Spleen (tissue), 11 donors: ENCODE measurements at regions not wholly inside any gene's neighbourhood (a gene's known extent, or its start where the extent isn't known, plus 50 kb on each side); places are given as distances from the start of the nearest gene placed in this dataset.

Source experiments
- DNase-seq: peaks from one replicate; pipeline ENCODE4 v3.0.0-alpha.2; 2020
- H3K27ac ChIP-seq, 8 donors: fragments of 200-600 bp; sonication (generic) in 7 of 8; 1 replicate in 4 of 8; 2 replicates in 4 of 8; pipeline versions ENCODE4 v1.5.0 to v1.8.0; 2016 to 2021; ENCODE audit warnings: inconsistent platforms in 4 of 8, mild to moderate bottlenecking in 4 of 8, moderate library complexity in 1 of 8
- H3K27me3 ChIP-seq, 7 donors: fragments of 200-600 bp; sonication (generic) in 6 of 7; replicated peaks in 1 of 7; 1 replicate in 4 of 7; 2 replicates in 3 of 7; pipeline versions ENCODE4 v1.5.0 to v1.8.0; 2016 to 2021; ENCODE audit warnings: inconsistent platforms in 3 of 7, mild to moderate bottlenecking in 1 of 7
- H3K36me3 ChIP-seq, 6 donors: fragments of 200-600 bp; sonication (generic) in 5 of 6; 1 replicate in 4 of 6; 2 replicates in 2 of 6; pipeline versions ENCODE4 v1.5.0 to v1.8.0; 2016 to 2021; ENCODE audit warnings: inconsistent platforms in 2 of 6
- H3K4me1 ChIP-seq, 6 donors: fragments of 200-600 bp; sonication (generic) in 5 of 6; 1 replicate in 3 of 6; 2 replicates in 3 of 6; pipeline versions ENCODE4 v1.5.0 to v1.8.0; 2016 to 2021; ENCODE audit warnings: inconsistent platforms in 3 of 6
- H3K4me3 ChIP-seq, 8 donors: fragments of 200-600 bp; sonication (generic) in 7 of 8; 1 replicate in 4 of 8; 2 replicates in 4 of 8; pipeline versions ENCODE4 v1.5.0 to v1.8.0; 2016 to 2021; ENCODE audit warnings: inconsistent platforms in 4 of 8, mild to moderate bottlenecking in 4 of 8, moderate library complexity in 2 of 8
- H3K9me3 ChIP-seq, 8 donors: fragments of 200-600 bp; sonication (generic) in 7 of 8; 1 replicate in 4 of 8; 2 replicates in 4 of 8; pipeline versions ENCODE4 v1.5.0 to v1.8.0; 2016 to 2021; ENCODE audit warnings: inconsistent platforms in 4 of 8
- POLR2A ChIP-seq, 3 donors: fragments of 450-650 bp; IDR thresholded peaks; one replicate each; pipeline ENCODE4 v1.5.1; 2017; ENCODE audit warnings: antibody characterized with exemption in 3 of 3, mild to moderate bottlenecking in 1 of 3
- POLR2AphosphoS5 ChIP-seq, 3 donors: sonication (generic); formaldehyde crosslinking; IDR thresholded peaks; one replicate each; pipeline ENCODE4 v1.5.1; 2017; ENCODE audit warnings: antibody characterized with exemption in 3 of 3
- WGBS, 5 donors: extraction: QIAGEN DNeasy Blood & Tissue Kit in 3 of 5; methylation state at CpG; one replicate each; pipeline versions ENCODE4 v1.1.5 to v1.1.7; 2013 to 2018; 5-methylcytosine and 5-hydroxymethylcytosine counted together
- intact Hi-C: fragments of 100-400 bp; cut with DNase I; formaldehyde crosslinking; loops from one replicate; pipeline ENCODE4 v1.15.0; 2023; ENCODE audit warnings: low total_unique reads
- TF ChIP-seq, protein P1 (sequence below), 11 experiments: fragments of 200-600 bp in 7 of 11; fragments of 450-650 bp in 4 of 11; sonication (generic) in 4 of 11; IDR thresholded peaks in 8 of 11; conservative IDR thresholded peaks in 3 of 11; 1 replicate in 7 of 11; 2 replicates in 4 of 11; pipeline versions ENCODE4 v1.4.0 to v1.8.0; 2016 to 2021; ENCODE audit warnings: antibody characterized with exemption in 11 of 11, inconsistent platforms in 4 of 11, mild to moderate bottlenecking in 1 of 11
- donor health status: healthy with polysubstance abuse.
- donor health status: DM: no; HTN: no; CAD: no; lungs with moderate emphysema.
- donor health status: DM: no; HTN: no; CAD: no.
- donor health status: Bipolar disorder and iron deficiency.
- donor health status: healthy.
- donor health status: DM: no; HTN: no; CAD: no.
- donor health status: DM: yes; HTN: yes; CAD: no.

DNA sequence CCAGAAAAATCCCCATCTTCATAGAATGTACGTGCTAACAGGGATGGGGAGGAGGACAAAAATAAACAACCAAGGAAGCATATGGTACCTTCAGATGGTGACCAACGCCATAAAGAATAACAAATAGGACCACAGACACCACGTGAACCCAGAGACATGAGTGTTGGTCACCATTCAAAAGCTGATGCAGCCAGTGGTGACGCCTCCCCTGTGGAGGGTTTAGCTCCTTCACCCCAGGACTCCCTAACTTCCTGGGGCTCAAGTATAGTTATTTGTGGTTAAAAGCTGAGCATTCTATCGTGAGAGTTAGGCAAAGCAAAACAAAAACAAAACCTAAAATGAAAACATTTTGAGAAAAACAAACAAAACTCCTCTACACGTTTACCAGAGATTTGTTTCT, 184.7 kb downstream of the SOX9 start:
- Histone ChIP-seq H3K9me3 (no peaks in the 10 kb centered on the region), H3K27me3 (peaks cover 0 to 41% (median 0%) of the 10 kb centered on the region in 7 donors), H3K4me1 (no peaks in the 10 kb centered on the region), H3K27ac (no peak overlapping the region), H3K36me3 (no peaks in the 10 kb centered on the region), H3K4me3 (no peak overlapping the region)
- whole genome bisulfite sequencing, 5 donors, result 44 to 53% (median 47%) methylated on average over 6 of the region's 6 CpGs
- DNase-seq, result no peak
- no peak for TF ChIP-seq POLR2AphosphoS5 (IDR thresholded peaks at IDR 0.05)
- TF ChIP-seq POLR2A (IDR thresholded peaks at IDR 0.05), result no peak
- TF ChIP-seq, protein P1, sequence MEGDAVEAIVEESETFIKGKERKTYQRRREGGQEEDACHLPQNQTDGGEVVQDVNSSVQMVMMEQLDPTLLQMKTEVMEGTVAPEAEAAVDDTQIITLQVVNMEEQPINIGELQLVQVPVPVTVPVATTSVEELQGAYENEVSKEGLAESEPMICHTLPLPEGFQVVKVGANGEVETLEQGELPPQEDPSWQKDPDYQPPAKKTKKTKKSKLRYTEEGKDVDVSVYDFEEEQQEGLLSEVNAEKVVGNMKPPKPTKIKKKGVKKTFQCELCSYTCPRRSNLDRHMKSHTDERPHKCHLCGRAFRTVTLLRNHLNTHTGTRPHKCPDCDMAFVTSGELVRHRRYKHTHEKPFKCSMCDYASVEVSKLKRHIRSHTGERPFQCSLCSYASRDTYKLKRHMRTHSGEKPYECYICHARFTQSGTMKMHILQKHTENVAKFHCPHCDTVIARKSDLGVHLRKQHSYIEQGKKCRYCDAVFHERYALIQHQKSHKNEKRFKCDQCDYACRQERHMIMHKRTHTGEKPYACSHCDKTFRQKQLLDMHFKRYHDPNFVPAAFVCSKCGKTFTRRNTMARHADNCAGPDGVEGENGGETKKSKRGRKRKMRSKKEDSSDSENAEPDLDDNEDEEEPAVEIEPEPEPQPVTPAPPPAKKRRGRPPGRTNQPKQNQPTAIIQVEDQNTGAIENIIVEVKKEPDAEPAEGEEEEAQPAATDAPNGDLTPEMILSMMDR (IDR thresholded peaks at IDR 0.05 in 8 of 11, conservative IDR thresholded peaks at IDR 0.05 in 3 of 11), result no peak
- intact Hi-C loops, result no loop called here

DNA sequence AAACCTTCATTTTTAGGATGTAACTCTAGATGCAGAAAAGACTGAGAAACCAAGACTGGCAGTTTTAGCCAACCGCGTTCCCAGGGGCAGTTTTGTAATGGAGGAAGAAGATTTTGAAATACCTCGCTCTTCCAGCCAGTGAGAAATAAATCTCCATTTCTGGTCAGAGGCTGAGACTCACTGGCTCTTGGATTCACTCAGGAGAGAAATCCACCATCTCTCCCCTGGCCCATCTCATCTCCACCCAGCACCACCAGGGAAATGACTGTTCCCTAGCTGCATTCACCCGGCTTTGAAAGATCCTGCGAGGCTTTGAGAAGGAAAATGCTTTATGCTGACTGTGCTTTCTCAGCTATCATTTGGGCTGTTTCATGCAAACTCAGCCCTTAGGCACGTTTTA, 185.2 kb downstream of the SOX9 start:
- Histone ChIP-seq H3K4me1 (no peaks in the 10 kb centered on the region), H3K27ac (no peak overlapping the region), H3K36me3 (no peaks in the 10 kb centered on the region), H3K27me3 (peaks cover 0 to 41% (median 0%) of the 10 kb centered on the region in 7 donors), H3K9me3 (no peaks in the 10 kb centered on the region), H3K4me3 (no peak overlapping the region)
- no peak for DNase-seq
- intact Hi-C loops, result no loop called here
- WGBS, 5 donors, result 51 to 61% (median 56%) methylated on average over 6 of the region's 6 CpGs
- TF ChIP-seq POLR2AphosphoS5 (IDR thresholded peaks at IDR 0.05), result no peak
- TF ChIP-seq, protein P1 (IDR thresholded peaks at IDR 0.05 in 8 of 11, conservative IDR thresholded peaks at IDR 0.05 in 3 of 11), result no peak
- no peak for TF ChIP-seq POLR2A (IDR thresholded peaks at IDR 0.05)

DNA sequence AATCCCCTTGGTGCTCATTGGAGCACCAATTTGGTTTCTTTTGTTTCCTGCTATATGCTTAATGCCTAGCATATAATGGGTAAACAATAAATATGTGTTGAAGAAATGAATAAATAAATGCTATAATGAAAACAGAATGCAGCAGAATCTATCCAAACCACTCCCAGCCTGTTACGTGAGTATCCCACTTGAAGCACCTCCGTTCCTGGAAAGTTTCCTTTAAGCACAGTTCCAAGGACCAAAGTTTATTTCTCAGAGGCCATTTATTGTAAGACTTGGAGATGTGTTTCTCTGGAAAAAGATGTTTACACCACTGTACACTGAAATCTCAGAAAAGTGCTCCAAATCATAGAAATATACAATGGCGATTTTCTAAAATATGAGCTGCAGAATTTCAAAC, 187.0 kb downstream of the SOX9 start:
- intact Hi-C loops, result no loop called here
- no peaks in the 10 kb centered on the region for H3K4me1 ChIP-seq
- H3K4me3 ChIP-seq, result no peak overlapping the region
- peaks cover 0 to 48% (median 0%) of the 10 kb centered on the region in 7 donors for H3K27me3 ChIP-seq
- TF ChIP-seq POLR2AphosphoS5 (IDR thresholded peaks at IDR 0.05) (no peak), POLR2A (IDR thresholded peaks at IDR 0.05) (no peak)
- TF ChIP-seq, protein P1 (IDR thresholded peaks at IDR 0.05 in 8 of 11, conservative IDR thresholded peaks at IDR 0.05 in 3 of 11), result no peak
- no peaks in the 10 kb centered on the region for H3K36me3 ChIP-seq
- WGBS, 5 donors, result 72 to 89% (median 73%) methylated on average over 3 of the region's 3 CpGs
- H3K27ac ChIP-seq, result no peak overlapping the region
- H3K9me3 ChIP-seq, result no peaks in the 10 kb centered on the region
- no peak for DNase-seq

DNA sequence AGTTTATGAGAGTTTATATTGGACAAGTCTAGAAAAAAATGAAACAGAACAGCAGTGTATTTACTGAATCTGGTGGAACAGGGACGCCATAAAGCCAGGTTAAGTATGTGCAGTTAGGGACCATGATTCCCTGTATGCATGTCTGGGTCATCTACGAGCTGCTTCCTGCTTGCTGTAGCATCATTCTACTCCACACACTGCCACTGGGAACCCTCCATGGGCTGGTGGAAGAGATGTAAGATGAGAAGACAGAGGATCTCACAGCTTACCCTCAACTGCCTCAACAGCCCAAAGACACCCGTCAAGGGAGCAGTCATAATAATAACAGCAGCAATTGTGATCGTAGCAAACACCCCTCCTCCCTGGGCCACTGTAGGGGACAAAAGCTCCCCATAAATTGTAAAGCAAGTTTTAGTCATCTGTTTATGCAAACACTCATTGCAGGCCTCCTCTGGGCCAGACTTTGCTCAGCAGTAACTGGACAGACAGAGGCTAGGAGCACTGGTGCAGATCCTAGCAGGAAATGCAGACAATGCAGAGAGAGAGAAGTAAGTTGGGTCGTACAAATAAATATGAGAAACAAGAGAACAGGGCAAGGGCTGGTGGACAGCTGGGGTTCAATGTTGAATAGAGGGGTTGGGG, 188.0 kb downstream of the SOX9 start:
- no peak overlapping the region for H3K4me3 ChIP-seq
- WGBS, 5 donors, result 50 to 63% (median 60%) methylated on average over 5 of the region's 5 CpGs
- TF ChIP-seq POLR2AphosphoS5 (IDR thresholded peaks at IDR 0.05), result no peak
- TF ChIP-seq, protein P1 (IDR thresholded peaks at IDR 0.05 in 8 of 11, conservative IDR thresholded peaks at IDR 0.05 in 3 of 11), result no peak
- no peak for TF ChIP-seq POLR2A (IDR thresholded peaks at IDR 0.05)
- no peaks in the 10 kb centered on the region for H3K4me1 ChIP-seq
- DNase-seq, result no peak
- H3K36me3 ChIP-seq, result no peaks in the 10 kb centered on the region
- peaks cover 0 to 48% (median 0%) of the 10 kb centered on the region in 7 donors for H3K27me3 ChIP-seq
- intact Hi-C loops, result no loop called here
- no peak overlapping the region for H3K27ac ChIP-seq
- H3K9me3 ChIP-seq, result no peaks in the 10 kb centered on the region
